ENCODE measurements at regions not wholly inside any gene's neighbourhood (a gene's known extent, or its start where the extent isn't known, plus 50 kb on each side); places are given as distances from the start of the nearest gene placed in this dataset.

DNA sequence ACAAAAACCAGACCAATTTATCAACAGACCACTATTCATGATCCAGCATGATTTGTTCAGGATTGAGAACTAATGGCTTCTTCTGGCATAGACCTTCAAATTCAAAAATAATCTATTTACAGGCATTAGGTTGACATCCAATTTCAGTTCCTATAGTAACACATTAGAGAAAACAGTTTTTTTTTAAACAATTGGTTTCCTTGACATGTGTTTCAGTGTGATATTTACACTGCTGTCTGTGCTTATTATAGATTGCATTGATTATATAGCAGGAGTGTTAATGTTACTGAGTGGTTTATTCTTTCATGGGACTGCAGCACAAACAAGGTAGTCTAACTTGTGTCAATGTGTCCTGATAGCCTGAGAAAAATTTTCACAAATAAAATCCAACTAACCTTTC is 579.3 kb downstream of the PLOD2 start:
- no peaks in the 10 kb centered on the region for H3K27me3 ChIP-seq
- TF ChIP-seq POLR2A (IDR thresholded peaks at IDR 0.05) (no peak), POLR2AphosphoS5 (IDR thresholded peaks at IDR 0.05; ENCODE audit: insufficient read depth in 1 of 2, low read depth in 1 of 2) (no peak)
- TF ChIP-seq, protein P1, sequence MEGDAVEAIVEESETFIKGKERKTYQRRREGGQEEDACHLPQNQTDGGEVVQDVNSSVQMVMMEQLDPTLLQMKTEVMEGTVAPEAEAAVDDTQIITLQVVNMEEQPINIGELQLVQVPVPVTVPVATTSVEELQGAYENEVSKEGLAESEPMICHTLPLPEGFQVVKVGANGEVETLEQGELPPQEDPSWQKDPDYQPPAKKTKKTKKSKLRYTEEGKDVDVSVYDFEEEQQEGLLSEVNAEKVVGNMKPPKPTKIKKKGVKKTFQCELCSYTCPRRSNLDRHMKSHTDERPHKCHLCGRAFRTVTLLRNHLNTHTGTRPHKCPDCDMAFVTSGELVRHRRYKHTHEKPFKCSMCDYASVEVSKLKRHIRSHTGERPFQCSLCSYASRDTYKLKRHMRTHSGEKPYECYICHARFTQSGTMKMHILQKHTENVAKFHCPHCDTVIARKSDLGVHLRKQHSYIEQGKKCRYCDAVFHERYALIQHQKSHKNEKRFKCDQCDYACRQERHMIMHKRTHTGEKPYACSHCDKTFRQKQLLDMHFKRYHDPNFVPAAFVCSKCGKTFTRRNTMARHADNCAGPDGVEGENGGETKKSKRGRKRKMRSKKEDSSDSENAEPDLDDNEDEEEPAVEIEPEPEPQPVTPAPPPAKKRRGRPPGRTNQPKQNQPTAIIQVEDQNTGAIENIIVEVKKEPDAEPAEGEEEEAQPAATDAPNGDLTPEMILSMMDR (IDR thresholded peaks at IDR 0.05): no peak
- no peaks in the 10 kb centered on the region for H3K9me3 ChIP-seq
- no peak overlapping the region for H3K4me3 ChIP-seq
- H3K27ac ChIP-seq: no peak overlapping the region
- intact Hi-C loops (cut with DNase I): no loop called here
- no peaks in the 10 kb centered on the region for H3K36me3 ChIP-seq
- no peaks in the 10 kb centered on the region for H3K4me1 ChIP-seq
- no peak for DNase-seq (ENCODE audit: extremely low spot score in 2 of 2)

DNA sequence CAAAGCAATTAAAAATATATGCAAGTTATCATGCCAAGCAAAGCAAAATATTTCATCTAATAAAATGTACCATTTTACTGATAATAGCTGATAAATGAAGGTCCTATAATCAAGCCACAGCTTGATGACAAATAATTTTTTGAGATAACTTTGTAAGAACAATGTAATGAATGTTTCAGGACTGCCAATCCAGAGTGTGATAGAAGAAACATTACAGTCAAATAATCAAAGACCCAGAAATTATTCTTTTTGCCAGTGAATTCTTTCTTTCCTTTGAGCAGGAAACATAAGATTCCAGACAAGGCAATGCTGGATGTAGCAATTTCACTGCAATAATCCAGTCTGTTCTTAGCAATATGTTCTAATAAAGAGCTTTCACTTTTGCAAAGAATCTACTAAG is 556.1 kb downstream of the PLOD2 start:
- Histone ChIP-seq H3K27me3 (no peaks in the 10 kb centered on the region), H3K9me3 (no peaks in the 10 kb centered on the region), H3K36me3 (no peaks in the 10 kb centered on the region), H3K4me3 (no peak overlapping the region), H3K27ac (no peak overlapping the region), H3K4me1 (no peaks in the 10 kb centered on the region)
- intact Hi-C loops (cut with DNase I): no loop called here
- TF ChIP-seq POLR2A (IDR thresholded peaks at IDR 0.05): no peak
- TF ChIP-seq POLR2AphosphoS5 (IDR thresholded peaks at IDR 0.05; ENCODE audit: insufficient read depth in 1 of 2, low read depth in 1 of 2): no peak
- DNase-seq (ENCODE audit: extremely low spot score in 2 of 2): no peak

DNA sequence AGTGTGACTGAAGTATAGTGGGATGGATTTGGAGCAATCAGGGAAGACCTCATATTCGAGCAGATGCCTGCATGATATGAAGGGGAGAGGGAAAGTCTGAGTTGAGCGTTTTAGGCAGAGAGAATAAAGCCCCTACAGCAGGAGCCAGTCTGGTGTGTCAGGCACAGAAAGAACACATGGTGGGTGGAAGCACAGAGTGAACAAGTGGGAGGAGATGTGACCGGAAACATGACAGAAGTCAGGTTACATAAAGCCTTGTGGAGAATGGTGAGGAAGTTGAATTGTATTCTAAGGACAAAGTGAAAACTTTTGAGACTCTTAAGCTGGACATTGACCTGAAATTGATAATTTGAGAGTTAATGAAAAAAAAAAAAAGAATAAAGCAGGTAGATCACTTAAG is 541.0 kb downstream of the PLOD2 start:
- no peak for DNase-seq (ENCODE audit: extremely low spot score in 2 of 2)
- no peak for TF ChIP-seq POLR2AphosphoS5 (IDR thresholded peaks at IDR 0.05; ENCODE audit: insufficient read depth in 1 of 2, low read depth in 1 of 2)
- TF ChIP-seq, protein P1 (IDR thresholded peaks at IDR 0.05): no peak
- TF ChIP-seq POLR2A (IDR thresholded peaks at IDR 0.05): no peak
- H3K9me3 ChIP-seq: no peaks in the 10 kb centered on the region
- intact Hi-C loops (cut with DNase I): no loop called here
- H3K27me3 ChIP-seq: no peaks in the 10 kb centered on the region
- no peak overlapping the region for H3K27ac ChIP-seq
- H3K36me3 ChIP-seq: no peaks in the 10 kb centered on the region
- H3K4me1 ChIP-seq: peaks cover 8% of the 10 kb centered on the region
- no peak overlapping the region for H3K4me3 ChIP-seq

DNA sequence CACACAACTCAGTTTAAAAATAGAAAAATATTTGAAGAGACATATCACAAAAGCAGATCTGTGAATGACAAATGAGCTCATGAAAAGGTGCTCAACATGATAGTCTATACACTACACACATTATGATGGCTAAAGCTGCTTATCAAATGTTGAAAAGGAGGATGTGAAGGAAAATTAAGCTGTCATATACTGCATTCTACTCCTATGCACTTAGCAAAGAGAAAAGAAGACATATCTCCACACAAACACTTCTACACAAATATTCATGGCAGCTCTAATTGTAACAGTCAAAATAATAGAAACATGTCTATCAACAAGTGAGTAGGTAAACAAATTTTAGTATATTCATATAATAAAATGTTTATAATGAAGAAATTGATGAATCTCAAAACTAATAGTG is 540.5 kb downstream of the PLOD2 start:
- TF ChIP-seq, protein P1 (IDR thresholded peaks at IDR 0.05): no peak
- no peak for TF ChIP-seq POLR2A (IDR thresholded peaks at IDR 0.05)
- no peak for TF ChIP-seq POLR2AphosphoS5 (IDR thresholded peaks at IDR 0.05; ENCODE audit: insufficient read depth in 1 of 2, low read depth in 1 of 2)
- Histone ChIP-seq H3K9me3 (no peaks in the 10 kb centered on the region), H3K27ac (no peak overlapping the region), H3K4me1 (peaks cover 8% of the 10 kb centered on the region), H3K36me3 (no peaks in the 10 kb centered on the region), H3K27me3 (no peaks in the 10 kb centered on the region), H3K4me3 (no peak overlapping the region)
- DNase-seq (ENCODE audit: extremely low spot score in 2 of 2): no peak
- intact Hi-C loops (cut with DNase I): no loop called here

DNA sequence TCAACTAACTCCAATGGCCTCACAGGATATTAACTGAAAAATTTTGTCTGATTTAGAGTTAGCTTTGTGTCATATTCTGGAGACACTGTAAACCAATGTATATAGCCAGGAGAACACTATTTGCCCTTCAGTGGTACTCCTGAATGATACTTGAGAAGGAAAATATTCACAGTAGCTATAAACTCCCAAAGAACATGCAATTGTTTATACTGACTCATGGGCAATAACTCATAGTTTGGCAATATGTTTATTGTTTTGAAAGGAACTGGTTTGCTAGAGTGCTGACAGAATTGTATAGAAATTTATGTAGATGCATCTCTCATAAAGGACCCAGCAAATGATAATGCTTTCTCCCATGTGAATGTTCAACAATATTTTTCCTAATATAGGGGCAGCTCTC is 537.6 kb downstream of the PLOD2 start:
- H3K27me3 ChIP-seq: no peaks in the 10 kb centered on the region
- TF ChIP-seq POLR2AphosphoS5 (IDR thresholded peaks at IDR 0.05; ENCODE audit: insufficient read depth in 1 of 2, low read depth in 1 of 2) (no peak), POLR2A (IDR thresholded peaks at IDR 0.05) (no peak)
- TF ChIP-seq, protein P1 (IDR thresholded peaks at IDR 0.05): no peak
- no peak for DNase-seq (ENCODE audit: extremely low spot score in 2 of 2)
- no peaks in the 10 kb centered on the region for H3K36me3 ChIP-seq
- H3K4me3 ChIP-seq: no peak overlapping the region
- H3K9me3 ChIP-seq: no peaks in the 10 kb centered on the region
- intact Hi-C loops (cut with DNase I): no loop called here
- H3K4me1 ChIP-seq: peaks cover 8% of the 10 kb centered on the region
- no peak overlapping the region for H3K27ac ChIP-seq

DNA sequence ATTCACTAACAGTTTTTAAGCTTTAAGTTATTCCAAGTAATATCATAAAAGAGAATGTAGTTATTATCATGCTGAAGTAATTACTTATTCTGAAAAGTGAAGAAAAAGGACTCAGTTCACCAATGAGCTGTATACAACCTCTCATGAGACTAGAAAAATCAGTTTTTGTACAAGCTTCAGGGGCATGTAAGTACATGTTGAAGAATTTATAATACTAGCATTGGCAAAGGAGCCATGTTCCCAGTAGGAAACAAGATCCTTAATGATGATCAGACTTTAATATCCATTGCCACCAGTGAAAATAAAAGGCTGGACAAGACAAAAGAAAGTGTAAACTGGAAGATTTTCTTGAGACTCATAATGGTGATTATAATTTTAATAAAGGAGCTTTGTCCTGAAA is 532.8 kb downstream of the PLOD2 start:
- TF ChIP-seq POLR2A (IDR thresholded peaks at IDR 0.05) (no peak), POLR2AphosphoS5 (IDR thresholded peaks at IDR 0.05; ENCODE audit: insufficient read depth in 1 of 2, low read depth in 1 of 2) (no peak)
- TF ChIP-seq, protein P1 (IDR thresholded peaks at IDR 0.05): no peak
- H3K4me1 ChIP-seq: peaks cover 5% of the 10 kb centered on the region
- no peak overlapping the region for H3K27ac ChIP-seq
- DNase-seq (ENCODE audit: extremely low spot score in 2 of 2): no peak
- H3K27me3 ChIP-seq: no peaks in the 10 kb centered on the region
- no peaks in the 10 kb centered on the region for H3K9me3 ChIP-seq
- H3K4me3 ChIP-seq: no peak overlapping the region
- intact Hi-C loops (cut with DNase I): no loop called here
- H3K36me3 ChIP-seq: no peaks in the 10 kb centered on the region
